ENCODE measurements at regions not wholly inside any gene's neighbourhood (a gene's known extent, or its start where the extent isn't known, plus 50 kb on each side); places are given as distances from the start of the nearest gene placed in this dataset.

DNA sequence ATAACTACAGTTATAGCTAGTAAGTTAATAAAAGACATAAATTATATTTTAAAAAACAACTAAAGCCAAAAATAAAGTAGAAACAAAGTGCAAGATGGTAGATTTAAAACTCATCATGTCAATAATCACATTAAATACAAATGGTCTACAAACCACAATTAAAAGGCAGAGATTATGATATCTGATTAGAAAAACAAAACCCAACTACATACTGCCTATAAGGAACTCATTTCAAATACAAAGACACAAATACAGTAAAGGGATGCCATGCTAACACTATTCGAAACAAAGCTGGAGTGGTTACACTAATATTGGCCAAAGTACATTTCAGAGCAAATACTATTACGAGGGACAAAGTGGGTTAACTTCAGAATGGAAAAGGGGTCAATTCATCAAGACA is 426.5 kb downstream of the SHQ1 start:
- Histone ChIP-seq H3K27me3 (no peaks in the 10 kb centered on the region), H3K27ac (no peak overlapping the region), H3K9me3 (peaks cover 0 to 14% of the 10 kb centered on the region in 2 donors), H3K4me3 (no peak overlapping the region), H3K36me3 (no peaks in the 10 kb centered on the region), H3K4me1 (peaks cover 0 to 16% of the 10 kb centered on the region in 2 donors)
- TF ChIP-seq, protein P1, sequence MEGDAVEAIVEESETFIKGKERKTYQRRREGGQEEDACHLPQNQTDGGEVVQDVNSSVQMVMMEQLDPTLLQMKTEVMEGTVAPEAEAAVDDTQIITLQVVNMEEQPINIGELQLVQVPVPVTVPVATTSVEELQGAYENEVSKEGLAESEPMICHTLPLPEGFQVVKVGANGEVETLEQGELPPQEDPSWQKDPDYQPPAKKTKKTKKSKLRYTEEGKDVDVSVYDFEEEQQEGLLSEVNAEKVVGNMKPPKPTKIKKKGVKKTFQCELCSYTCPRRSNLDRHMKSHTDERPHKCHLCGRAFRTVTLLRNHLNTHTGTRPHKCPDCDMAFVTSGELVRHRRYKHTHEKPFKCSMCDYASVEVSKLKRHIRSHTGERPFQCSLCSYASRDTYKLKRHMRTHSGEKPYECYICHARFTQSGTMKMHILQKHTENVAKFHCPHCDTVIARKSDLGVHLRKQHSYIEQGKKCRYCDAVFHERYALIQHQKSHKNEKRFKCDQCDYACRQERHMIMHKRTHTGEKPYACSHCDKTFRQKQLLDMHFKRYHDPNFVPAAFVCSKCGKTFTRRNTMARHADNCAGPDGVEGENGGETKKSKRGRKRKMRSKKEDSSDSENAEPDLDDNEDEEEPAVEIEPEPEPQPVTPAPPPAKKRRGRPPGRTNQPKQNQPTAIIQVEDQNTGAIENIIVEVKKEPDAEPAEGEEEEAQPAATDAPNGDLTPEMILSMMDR (IDR thresholded peaks at IDR 0.05), result no peak
- DNase-seq (ENCODE audit: low spot score), result no peak

- peaks cover 0 to 14% of the 10 kb centered on the region in 2 donors for H3K9me3 ChIP-seq
- no peak overlapping the region for H3K4me3 ChIP-seq
- TF ChIP-seq, protein P1 (IDR thresholded peaks at IDR 0.05), result no peak
- peaks cover 0 to 11% of the 10 kb centered on the region in 2 donors for H3K4me1 ChIP-seq
- H3K27ac ChIP-seq, result no peak overlapping the region
- no peaks in the 10 kb centered on the region for H3K36me3 ChIP-seq
- H3K27me3 ChIP-seq, result no peaks in the 10 kb centered on the region
- DNase-seq (ENCODE audit: low spot score), result no peak
Measured at GRCh38 chr3:72421126-72421525, 427.1 kb downstream of the SHQ1 start.

- Histone ChIP-seq H3K36me3 (no peaks in the 10 kb centered on the region), H3K27me3 (no peaks in the 10 kb centered on the region), H3K27ac (no peak overlapping the region), H3K9me3 (peaks cover 0 to 14% of the 10 kb centered on the region in 2 donors), H3K4me3 (no peak overlapping the region), H3K4me1 (peaks cover 0 to 13% of the 10 kb centered on the region in 2 donors)
- no peak for DNase-seq (ENCODE audit: low spot score)
- TF ChIP-seq, protein P1 (IDR thresholded peaks at IDR 0.05), result no peak
Measured at GRCh38 chr3:72418856-72419255, 429.4 kb downstream of the SHQ1 start.

GRCh38 chr3:72418244-72418643 is 430.0 kb downstream of the SHQ1 start:
- Histone ChIP-seq H3K9me3 (peaks cover 0 to 14% of the 10 kb centered on the region in 2 donors), H3K27ac (no peak overlapping the region), H3K4me3 (no peak overlapping the region), H3K36me3 (no peaks in the 10 kb centered on the region), H3K4me1 (peaks cover 0 to 20% of the 10 kb centered on the region in 2 donors), H3K27me3 (no peaks in the 10 kb centered on the region)
- TF ChIP-seq, protein P1 (IDR thresholded peaks at IDR 0.05), result no peak
- DNase-seq (ENCODE audit: low spot score), result no peak

DNA sequence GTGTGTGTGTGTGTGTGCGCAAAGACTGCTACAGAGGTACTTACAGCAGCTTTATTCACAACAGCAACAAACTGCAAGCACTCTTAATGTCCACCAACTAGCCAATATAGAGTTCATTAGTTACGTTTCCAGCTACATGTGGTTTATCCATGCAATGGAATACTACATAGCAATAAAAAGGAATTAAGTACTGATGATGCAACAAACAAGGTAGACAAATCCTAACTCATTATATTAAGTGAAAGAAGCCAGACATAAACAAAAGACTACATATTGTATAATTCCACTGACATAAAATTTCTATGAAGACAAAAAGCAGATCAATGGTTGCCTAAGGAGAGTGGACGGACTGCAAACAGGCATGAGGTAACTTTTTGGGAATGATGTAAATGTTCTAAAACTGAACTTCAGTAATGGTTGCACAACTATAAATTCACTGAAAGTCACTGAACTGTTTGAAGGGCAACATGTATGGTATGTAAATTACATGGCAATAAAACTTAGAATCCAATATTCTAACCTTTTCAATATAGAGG is 433.7 kb downstream of the SHQ1 start:
- no peak overlapping the region for H3K27ac ChIP-seq
- no peak for DNase-seq (ENCODE audit: low spot score)
- no peak overlapping the region for H3K4me3 ChIP-seq
- no peaks in the 10 kb centered on the region for H3K36me3 ChIP-seq
- no peaks in the 10 kb centered on the region for H3K27me3 ChIP-seq
- TF ChIP-seq, protein P1 (IDR thresholded peaks at IDR 0.05), result no peak
- peaks cover 0 to 46% of the 10 kb centered on the region in 2 donors for H3K4me1 ChIP-seq
- H3K9me3 ChIP-seq, result no peaks in the 10 kb centered on the region

- H3K4me3 ChIP-seq, result no peak overlapping the region
- TF ChIP-seq, protein P1 (IDR thresholded peaks at IDR 0.05), result no peak
- no peaks in the 10 kb centered on the region for H3K36me3 ChIP-seq
- H3K9me3 ChIP-seq, result no peaks in the 10 kb centered on the region
- DNase-seq (ENCODE audit: low spot score), result no peak
- no peaks in the 10 kb centered on the region for H3K27me3 ChIP-seq
- H3K4me1 ChIP-seq, result peaks cover 0 to 45% of the 10 kb centered on the region in 2 donors
- H3K27ac ChIP-seq, result no peak overlapping the region
Measured at GRCh38 chr3:72413228-72413627, 435.0 kb downstream of the SHQ1 start.

All from right atrium auricular region (tissue), 2 donors.